OCI-LY3 (cell line): ENCODE measurements at regions not wholly inside any gene's neighbourhood (a gene's known extent, or its start where the extent isn't known, plus 50 kb on each side); places are given as distances from the start of the nearest gene placed in this dataset.

Experiments used
- H2AFZ ChIP-seq: fragments of 200-600, 300-600 bp; shearing (Covaris generic); 2 replicates; pipeline ENCODE4 v1.6.0; 2014; ENCODE audit warnings: antibody characterized with exemption, low read depth, low read length
- H3K27ac ChIP-seq: fragments of 200-600, 300-600 bp; sonication (generic); 2 replicates; pipeline ENCODE4 v1.5.1; 2014; ENCODE audit warnings: mild to moderate bottlenecking, low read length, moderate library complexity, mixed read lengths
- H3K27me3 ChIP-seq: fragments of 200-600, 300-600 bp; sonication (generic); 2 replicates; pipeline ENCODE4 v1.6.1; 2014; ENCODE audit warnings: low read depth, low read length, mixed read lengths
- H3K36me3 ChIP-seq: fragments of 200-600, 300-600 bp; sonication (generic); replicated peaks from 2 replicates; pipeline ENCODE3; 2014; ENCODE audit warnings: low read depth, low read length, mixed read lengths
- H3K4me1 ChIP-seq: fragments of 300-600, 200-600 bp; sonication (generic); 2 replicates; pipeline ENCODE4 v1.6.1; 2014; ENCODE audit warnings: low read length, mixed read lengths
- H3K4me2 ChIP-seq: fragments of 200-600, 300-600 bp; sonication (generic); 2 replicates; pipeline ENCODE4 v1.6.1; 2014; ENCODE audit warnings: low read length, mixed read lengths
- H3K4me3 ChIP-seq: fragments of 300-600, 200-600 bp; sonication (generic); 2 replicates; pipeline ENCODE4 v1.5.1; 2014; ENCODE audit warnings: antibody characterized with exemption, mild to moderate bottlenecking, low read length, moderate library complexity
- H3K79me2 ChIP-seq: fragments of 300-600, 200-600 bp; shearing (Covaris generic); 2 replicates; pipeline ENCODE4 v1.6.1; 2014; ENCODE audit warnings: mild to moderate bottlenecking, low read length, mixed read lengths
- H3K9ac ChIP-seq: fragments of 300-600, 200-600 bp; shearing (Covaris generic); 2 replicates; pipeline ENCODE4 v1.6.0; 2014; ENCODE audit warnings: mild to moderate bottlenecking, low read length, moderate library complexity
- H3K9me3 ChIP-seq: fragments of 200-600, 300-600 bp; shearing (Covaris generic); 2 replicates; pipeline ENCODE4 v1.6.1; 2014; ENCODE audit warnings: low read length, mixed read lengths; ENCODE audit not compliant: insufficient read depth
- H4K20me1 ChIP-seq: fragments of 200-600, 300-600 bp; sonication (generic); 2 replicates; pipeline ENCODE4 v1.6.1; 2016; ENCODE audit warnings: low read length, mixed read lengths; ENCODE audit not compliant: insufficient read depth
- EZH2phosphoT487 ChIP-seq: fragments of 200-600 bp; shearing (Covaris generic); IDR thresholded peaks from 2 replicates; pipeline ENCODE4 v1.6.1; 2018; ENCODE audit warnings: antibody characterized with exemption, mixed run types, low read depth
- TF ChIP-seq, protein P1 (sequence below): fragments of 200-600, 300-600 bp; sonication (generic); IDR thresholded peaks from 2 replicates; pipeline ENCODE4 v1.5.1; 2014; ENCODE audit warnings: antibody characterized with exemption, low read length, low read depth

DNA sequence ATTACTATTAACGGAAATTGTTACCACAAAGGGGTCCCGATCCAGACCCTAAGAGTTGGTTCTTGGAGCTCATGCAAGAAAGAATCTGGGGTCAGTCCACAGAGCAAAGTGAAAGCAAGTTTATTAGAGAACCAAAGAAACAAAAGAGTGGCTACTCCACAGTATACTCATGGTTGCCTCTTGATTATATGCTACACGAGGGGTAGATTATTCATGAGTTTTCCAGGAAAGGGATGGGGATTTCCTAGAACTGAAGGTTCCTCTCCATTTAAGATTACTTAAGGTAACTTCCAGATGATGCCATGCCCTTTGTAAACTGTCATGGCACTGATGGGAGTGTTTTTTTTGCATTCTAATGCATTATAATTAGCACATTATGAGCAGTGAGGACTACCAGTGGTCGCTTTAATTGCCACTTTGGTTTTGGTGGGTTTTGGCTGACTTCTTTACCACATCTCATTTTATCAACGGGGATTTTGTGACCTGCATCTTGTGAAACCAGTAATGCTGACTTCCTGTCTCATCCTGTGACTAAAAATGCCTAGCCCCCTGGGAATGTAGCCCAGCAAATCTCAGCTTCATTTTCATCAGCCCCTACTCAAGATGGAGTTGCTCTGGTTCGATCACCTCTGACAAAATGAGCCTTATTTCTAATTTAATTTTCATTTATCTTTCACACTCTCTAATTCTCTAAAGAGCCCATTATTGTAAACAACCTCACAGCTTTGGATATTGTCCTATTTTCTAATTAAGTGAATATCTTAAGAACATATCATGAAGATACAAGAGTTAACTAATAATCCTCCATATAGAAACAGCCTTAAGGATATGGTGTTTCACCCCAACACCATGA is 336.3 kb downstream of the RASEF start:
- Histone ChIP-seq H3K27ac (no peak overlapping the region), H3K9me3 (peaks cover 10% of the 10 kb centered on the region), H3K27me3 (no peaks in the 10 kb centered on the region), H3K4me1 (peaks cover 48% of the 10 kb centered on the region), H3K9ac (no peak overlapping the region), H3K4me2 (peak overlapping the region; percentile 42), H2AFZ (no peak overlapping the region), H3K4me3 (no peak overlapping the region), H3K79me2 (no peaks in the 10 kb centered on the region), H4K20me1 (no peaks in the 10 kb centered on the region), H3K36me3 (peaks cover 6% of the 10 kb centered on the region)
- TF ChIP-seq, protein P1, sequence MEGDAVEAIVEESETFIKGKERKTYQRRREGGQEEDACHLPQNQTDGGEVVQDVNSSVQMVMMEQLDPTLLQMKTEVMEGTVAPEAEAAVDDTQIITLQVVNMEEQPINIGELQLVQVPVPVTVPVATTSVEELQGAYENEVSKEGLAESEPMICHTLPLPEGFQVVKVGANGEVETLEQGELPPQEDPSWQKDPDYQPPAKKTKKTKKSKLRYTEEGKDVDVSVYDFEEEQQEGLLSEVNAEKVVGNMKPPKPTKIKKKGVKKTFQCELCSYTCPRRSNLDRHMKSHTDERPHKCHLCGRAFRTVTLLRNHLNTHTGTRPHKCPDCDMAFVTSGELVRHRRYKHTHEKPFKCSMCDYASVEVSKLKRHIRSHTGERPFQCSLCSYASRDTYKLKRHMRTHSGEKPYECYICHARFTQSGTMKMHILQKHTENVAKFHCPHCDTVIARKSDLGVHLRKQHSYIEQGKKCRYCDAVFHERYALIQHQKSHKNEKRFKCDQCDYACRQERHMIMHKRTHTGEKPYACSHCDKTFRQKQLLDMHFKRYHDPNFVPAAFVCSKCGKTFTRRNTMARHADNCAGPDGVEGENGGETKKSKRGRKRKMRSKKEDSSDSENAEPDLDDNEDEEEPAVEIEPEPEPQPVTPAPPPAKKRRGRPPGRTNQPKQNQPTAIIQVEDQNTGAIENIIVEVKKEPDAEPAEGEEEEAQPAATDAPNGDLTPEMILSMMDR: no peak

DNA sequence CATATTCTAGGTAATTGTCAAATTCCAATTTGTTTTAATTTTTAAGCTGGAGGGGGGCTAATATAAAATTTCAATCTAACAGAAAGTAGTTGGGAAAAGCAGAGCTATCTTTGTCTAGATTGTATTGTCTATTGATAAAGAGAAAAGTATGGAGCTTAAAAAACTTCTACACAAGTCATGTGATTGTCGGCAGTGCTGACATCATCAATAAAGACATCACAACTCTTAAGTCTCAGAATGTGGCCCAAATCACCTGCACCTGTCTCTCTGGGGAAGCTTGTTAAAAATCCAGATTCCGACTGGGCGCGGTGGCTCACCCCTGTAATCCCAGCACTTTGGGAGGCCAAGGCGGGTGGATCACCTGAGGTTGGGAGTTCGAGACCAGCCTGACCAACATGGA is 333.8 kb downstream of the RASEF start:
- H3K79me2 ChIP-seq: no peaks in the 10 kb centered on the region
- no peaks in the 10 kb centered on the region for H3K27me3 ChIP-seq
- peaks cover 7% of the 10 kb centered on the region for H3K9me3 ChIP-seq
- H2AFZ ChIP-seq: no peak overlapping the region
- H3K36me3 ChIP-seq: peaks cover 6% of the 10 kb centered on the region
- H4K20me1 ChIP-seq: no peaks in the 10 kb centered on the region
- no peak for TF ChIP-seq EZH2phosphoT487
- TF ChIP-seq, protein P1: no peak
- no peak overlapping the region for H3K4me3 ChIP-seq
- no peak overlapping the region for H3K9ac ChIP-seq
- H3K4me1 ChIP-seq: peaks cover 51% of the 10 kb centered on the region
- H3K4me2 ChIP-seq: no peak overlapping the region
- H3K27ac ChIP-seq: no peak overlapping the region

DNA sequence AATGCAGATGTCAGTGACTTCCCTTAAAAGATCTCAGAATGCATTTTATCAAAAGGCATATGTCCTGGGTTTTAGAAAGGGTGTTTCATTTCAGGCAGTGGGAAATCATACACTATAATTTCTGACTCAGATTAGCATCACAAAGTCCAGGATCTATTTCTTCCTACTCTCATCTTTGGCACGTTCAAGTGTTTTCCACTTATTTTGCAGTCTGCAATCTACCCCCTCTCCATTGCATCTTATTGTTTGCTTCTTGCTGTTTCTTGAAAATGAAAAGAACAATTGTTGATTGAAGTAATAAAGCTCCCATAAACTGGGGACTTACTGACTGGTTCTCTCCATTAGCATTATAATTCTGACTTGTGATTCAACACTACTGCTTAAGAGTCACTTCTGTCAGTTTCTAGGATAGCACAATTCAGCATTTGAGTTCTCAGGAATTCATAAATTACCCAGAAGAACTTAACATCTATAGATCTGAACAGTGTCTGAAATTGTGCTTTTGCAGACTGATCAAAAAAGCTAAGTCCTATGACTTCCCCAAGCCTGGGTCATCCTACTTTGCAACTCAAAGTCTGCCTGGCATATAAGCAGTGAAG is 332.9 kb downstream of the RASEF start:
- Histone ChIP-seq H3K4me3 (no peak overlapping the region), H3K27ac (peak overlapping the region; percentile 11; the same call in 1 of the 2 replicates), H3K27me3 (no peaks in the 10 kb centered on the region), H3K4me1 (peaks cover 56% of the 10 kb centered on the region), H3K79me2 (no peaks in the 10 kb centered on the region), H2AFZ (no peak overlapping the region), H3K4me2 (peak overlapping the region; percentile 35), H3K36me3 (no peaks in the 10 kb centered on the region), H4K20me1 (no peaks in the 10 kb centered on the region), H3K9ac (no peak overlapping the region), H3K9me3 (no peaks in the 10 kb centered on the region; the same call in 1 of the 2 replicates)
- no peak for TF ChIP-seq EZH2phosphoT487
- TF ChIP-seq, protein P1: no peak

DNA sequence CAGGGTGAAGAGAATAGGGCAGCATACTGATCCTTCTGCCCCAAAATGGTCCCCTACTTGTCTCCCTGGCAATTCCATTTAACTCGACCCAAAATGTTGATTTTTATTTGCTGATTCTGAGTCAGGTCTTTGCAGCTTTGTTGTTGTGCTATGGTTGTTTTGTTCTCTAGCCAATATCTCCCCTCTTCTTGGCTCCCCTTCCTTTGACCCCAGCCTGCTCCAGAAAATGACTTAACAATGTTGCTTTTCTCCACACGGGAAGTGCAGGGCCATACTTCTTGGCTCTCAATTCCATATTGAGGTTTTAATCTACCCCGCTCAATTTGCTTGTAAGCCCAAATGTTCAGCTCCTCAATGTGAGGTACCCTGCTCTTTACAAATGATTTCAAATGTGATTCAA is 330.0 kb downstream of the RASEF start:
- Histone ChIP-seq H3K4me2 (no peak overlapping the region), H3K27ac (no peak overlapping the region), H3K4me3 (no peak overlapping the region), H3K27me3 (no peaks in the 10 kb centered on the region), H3K36me3 (no peaks in the 10 kb centered on the region), H3K79me2 (no peaks in the 10 kb centered on the region), H4K20me1 (no peaks in the 10 kb centered on the region), H3K4me1 (peaks cover 42% of the 10 kb centered on the region), H3K9me3 (no peaks in the 10 kb centered on the region), H3K9ac (no peak overlapping the region), H2AFZ (no peak overlapping the region)
- no peak for TF ChIP-seq EZH2phosphoT487
- TF ChIP-seq, protein P1: no peak
